ENCODE measurements at regions not wholly inside any gene's neighbourhood (a gene's known extent, or its start where the extent isn't known, plus 50 kb on each side); places are given as distances from the start of the nearest gene placed in this dataset.
"Not testable (repeated sequence)": the region's sequence is repeated elsewhere in the genome, so short reads cannot be mapped to it uniquely, and the experiment has no call there.

DNA sequence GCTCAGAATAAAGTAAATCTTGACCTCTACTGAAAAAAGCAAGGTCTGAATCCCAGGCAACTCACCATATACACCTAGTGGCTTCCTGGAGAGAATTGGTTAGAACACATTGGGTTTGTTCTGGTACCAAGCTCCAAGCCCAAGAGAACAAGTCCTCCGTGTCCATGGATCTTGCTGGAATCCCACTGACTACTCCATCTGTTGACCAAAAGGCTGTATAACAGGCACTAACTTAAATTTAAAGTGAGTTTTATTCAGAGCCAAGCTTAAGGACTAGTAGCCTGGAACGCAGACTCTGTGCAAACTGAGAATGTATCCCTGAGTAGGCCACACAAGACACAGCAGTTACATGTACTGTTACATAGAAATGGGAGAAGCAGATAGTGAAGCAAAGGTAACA, 342.1 kb upstream of the LRRC3B start:
- H3K4me3 ChIP-seq, result no peak overlapping the region
- no peaks in the 10 kb centered on the region for H3K27me3 ChIP-seq (replicated peaks in 1 of 7)
- H3K4me1 ChIP-seq, result no peaks in the 10 kb centered on the region
- peaks cover 0 to 45% (median 34%) of the 10 kb centered on the region in 8 donors for H3K9me3 ChIP-seq
- intact Hi-C loops (cut with DNase I; ENCODE audit: low total_unique reads), result no loop called here
- H3K36me3 ChIP-seq, result no peaks in the 10 kb centered on the region
- 79 to 88% (median 83%) methylated on average over 2 of the region's 2 CpGs for WGBS, 5 donors
- H3K27ac ChIP-seq, result no peak overlapping the region
- TF ChIP-seq, protein P1, sequence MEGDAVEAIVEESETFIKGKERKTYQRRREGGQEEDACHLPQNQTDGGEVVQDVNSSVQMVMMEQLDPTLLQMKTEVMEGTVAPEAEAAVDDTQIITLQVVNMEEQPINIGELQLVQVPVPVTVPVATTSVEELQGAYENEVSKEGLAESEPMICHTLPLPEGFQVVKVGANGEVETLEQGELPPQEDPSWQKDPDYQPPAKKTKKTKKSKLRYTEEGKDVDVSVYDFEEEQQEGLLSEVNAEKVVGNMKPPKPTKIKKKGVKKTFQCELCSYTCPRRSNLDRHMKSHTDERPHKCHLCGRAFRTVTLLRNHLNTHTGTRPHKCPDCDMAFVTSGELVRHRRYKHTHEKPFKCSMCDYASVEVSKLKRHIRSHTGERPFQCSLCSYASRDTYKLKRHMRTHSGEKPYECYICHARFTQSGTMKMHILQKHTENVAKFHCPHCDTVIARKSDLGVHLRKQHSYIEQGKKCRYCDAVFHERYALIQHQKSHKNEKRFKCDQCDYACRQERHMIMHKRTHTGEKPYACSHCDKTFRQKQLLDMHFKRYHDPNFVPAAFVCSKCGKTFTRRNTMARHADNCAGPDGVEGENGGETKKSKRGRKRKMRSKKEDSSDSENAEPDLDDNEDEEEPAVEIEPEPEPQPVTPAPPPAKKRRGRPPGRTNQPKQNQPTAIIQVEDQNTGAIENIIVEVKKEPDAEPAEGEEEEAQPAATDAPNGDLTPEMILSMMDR (IDR thresholded peaks at IDR 0.05 in 8 of 11, conservative IDR thresholded peaks at IDR 0.05 in 3 of 11), result no peak
- TF ChIP-seq POLR2A (IDR thresholded peaks at IDR 0.05), result no peak
- TF ChIP-seq POLR2AphosphoS5 (IDR thresholded peaks at IDR 0.05), result no peak
- no peak for DNase-seq

DNA sequence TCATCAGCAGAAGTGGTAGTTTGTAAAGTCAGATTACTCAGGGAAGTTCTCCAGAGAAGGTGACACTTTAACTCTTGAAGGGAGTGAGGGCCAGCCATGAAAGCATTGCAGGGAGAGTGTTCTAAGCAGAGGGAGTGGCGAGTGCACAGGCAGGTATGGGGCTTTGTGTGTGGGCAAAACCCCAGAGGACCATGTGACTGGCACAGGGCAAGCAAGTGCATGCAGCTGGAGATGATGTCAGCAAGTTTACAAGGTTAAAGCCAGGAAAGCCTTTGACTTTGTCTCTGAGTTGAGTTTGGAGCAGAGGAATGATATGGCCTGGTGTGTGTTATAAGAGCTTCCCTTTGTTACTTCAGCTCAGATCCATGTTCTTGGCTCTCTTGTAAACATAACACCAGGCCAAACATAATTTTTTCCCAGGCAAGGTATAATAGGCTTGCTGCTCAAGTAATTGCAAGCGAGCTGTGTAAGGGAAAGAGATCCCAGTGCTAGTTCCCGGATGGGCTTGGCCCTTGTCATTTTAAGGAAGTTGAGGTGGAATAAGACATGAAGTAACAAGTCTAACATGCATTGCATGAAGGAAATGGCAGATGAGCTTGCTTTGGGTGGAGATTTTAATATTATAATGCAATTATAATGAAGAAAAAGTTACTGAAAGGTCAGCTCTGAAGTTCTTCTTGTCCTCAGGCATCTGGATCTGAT, 341.1 kb upstream of the LRRC3B start:
- Histone ChIP-seq H3K27ac (no peak overlapping the region), H3K27me3 (replicated peaks in 1 of 7) (no peaks in the 10 kb centered on the region), H3K36me3 (no peaks in the 10 kb centered on the region), H3K4me1 (no peaks in the 10 kb centered on the region), H3K4me3 (no peak overlapping the region), H3K9me3 (peaks cover 0 to 53% (median 41%) of the 10 kb centered on the region in 8 donors)
- no peak for DNase-seq
- 72 to 85% (median 75%) methylated on average over 3 of the region's 3 CpGs for WGBS, 5 donors
- intact Hi-C loops (cut with DNase I; ENCODE audit: low total_unique reads), result no loop called here
- no peak for TF ChIP-seq POLR2AphosphoS5 (IDR thresholded peaks at IDR 0.05)
- TF ChIP-seq, protein P1 (IDR thresholded peaks at IDR 0.05 in 8 of 11, conservative IDR thresholded peaks at IDR 0.05 in 3 of 11), result no peak
- TF ChIP-seq POLR2A (IDR thresholded peaks at IDR 0.05), result no peak

DNA sequence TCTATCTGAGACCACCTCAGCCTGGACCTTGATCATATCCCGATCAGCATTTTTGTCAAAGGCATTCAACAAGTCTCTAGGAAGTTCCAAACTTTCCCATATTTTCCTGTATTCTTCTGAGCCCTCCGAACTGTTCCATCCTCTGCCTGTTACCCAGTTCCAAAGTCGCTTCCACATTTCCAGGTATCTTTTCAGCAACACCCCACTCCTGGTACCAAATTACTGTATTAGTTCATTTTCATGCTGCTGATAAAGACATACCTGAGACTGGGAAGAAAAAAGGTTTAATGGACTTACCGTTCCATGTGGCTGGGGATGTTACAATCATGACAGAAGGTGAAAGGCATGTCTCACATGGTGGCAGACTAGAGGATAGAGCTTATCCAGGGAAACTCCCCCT, 338.1 kb upstream of the LRRC3B start:
- H3K27me3 ChIP-seq (replicated peaks in 1 of 7); H3K4me3 ChIP-seq; DNase-seq; H3K27ac ChIP-seq; H3K4me1 ChIP-seq; intact Hi-C loops (cut with DNase I; ENCODE audit: low total_unique reads); H3K36me3 ChIP-seq: not testable (repeated sequence)
- 83 to 98% (median 88%) methylated on average over 4 of the region's 4 CpGs for WGBS, 5 donors
- H3K9me3 ChIP-seq, result peaks cover 0 to 63% (median 45%) of the 10 kb centered on the region in 8 donors

DNA sequence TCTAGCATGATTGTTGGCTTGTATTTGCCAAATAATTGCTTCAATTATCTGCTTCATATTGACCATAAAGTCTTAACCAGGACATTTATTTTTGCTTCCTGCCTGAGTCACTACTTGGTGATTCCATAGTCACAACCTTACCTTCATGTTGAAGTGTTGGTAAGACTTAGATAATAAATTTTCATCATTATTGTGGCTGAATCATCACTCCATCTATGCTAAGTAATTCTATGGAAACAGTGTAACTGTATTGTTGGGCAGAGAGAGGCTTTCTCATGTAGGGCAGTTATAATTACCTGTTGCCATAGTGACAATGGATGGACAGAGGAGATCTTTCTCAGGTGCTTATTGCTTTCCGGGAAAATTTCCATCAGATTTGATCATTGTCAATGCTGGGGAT, 330.7 kb upstream of the LRRC3B start:
- no peaks in the 10 kb centered on the region for H3K36me3 ChIP-seq
- intact Hi-C loops (cut with DNase I; ENCODE audit: low total_unique reads), result no loop called here
- no peaks in the 10 kb centered on the region for H3K4me1 ChIP-seq
- peaks cover 0 to 9% (median 2%) of the 10 kb centered on the region in 8 donors for H3K9me3 ChIP-seq
- WGBS, 5 donors, result 88 to 94% (median 91%) methylated on average over 1 of the region's 1 CpG
- H3K27me3 ChIP-seq (replicated peaks in 1 of 7), result no peaks in the 10 kb centered on the region
- no peak for TF ChIP-seq POLR2A (IDR thresholded peaks at IDR 0.05)
- TF ChIP-seq, protein P1 (IDR thresholded peaks at IDR 0.05 in 8 of 11, conservative IDR thresholded peaks at IDR 0.05 in 3 of 11), result no peak
- DNase-seq, result no peak
- H3K4me3 ChIP-seq, result no peak overlapping the region
- no peak overlapping the region for H3K27ac ChIP-seq

All from spleen (tissue), 11 donors.